Liver (tissue), 2 donors: ENCODE measurements at regions not wholly inside any gene's neighbourhood (a gene's known extent, or its start where the extent isn't known, plus 50 kb on each side); places are given as distances from the start of the nearest gene placed in this dataset.

Experiments used
- CTCF ChIP-seq: fragments of 150-350 bp; IDR thresholded peaks from 2 replicates; pipeline ENCODE4 v1.5.1; 2017; ENCODE audit warnings: improper control_type of control experiment, low read depth, low read length; ENCODE audit not compliant: missing input control
- FOXA1 ChIP-seq: IDR thresholded peaks from 2 replicates; pipeline ENCODE4 v1.6.1; 2016; ENCODE audit warnings: antibody characterized with exemption
- YY1 ChIP-seq: IDR thresholded peaks from 2 replicates; pipeline ENCODE4 v1.6.1; 2016; ENCODE audit warnings: antibody characterized with exemption, mild to moderate bottlenecking
- donor health status: healthy.

GRCh38 chr5:39629946-39630345 lies 205.2 kb upstream of the DAB2 start:
- TF ChIP-seq CTCF (no peak), FOXA1 (no peak), YY1 (no peak)
